KMS-11 (cell line): ENCODE measurements at regions not wholly inside any gene's neighbourhood (a gene's known extent, or its start where the extent isn't known, plus 50 kb on each side); places are given as distances from the start of the nearest gene placed in this dataset.

ENCODE experiments used
- H2AFZ ChIP-seq: fragments of 200-600 bp; sonication (generic); 2 replicates; pipeline ENCODE4 v1.6.1; 2016; ENCODE audit warnings: antibody characterized with exemption, mixed run types, low read depth
- H3K27ac ChIP-seq: fragments of 200-600 bp; sonication (generic); 2 replicates; pipeline ENCODE4 v1.6.1; 2016; ENCODE audit warnings: mild to moderate bottlenecking, mixed run types
- H3K27me3 ChIP-seq: fragments of 200-600 bp; sonication (generic); 2 replicates; pipeline ENCODE4 v1.6.1; 2017; ENCODE audit warnings: mild to moderate bottlenecking, low read depth, mixed run types, moderate library complexity; ENCODE audit not compliant: insufficient read depth
- H3K36me3 ChIP-seq: fragments of 200-600 bp; sonication (generic); 2 replicates; pipeline ENCODE4 v1.6.1; 2017; ENCODE audit warnings: mild to moderate bottlenecking, mixed run types; ENCODE audit not compliant: insufficient read depth
- H3K4me1 ChIP-seq: fragments of 200-600 bp; sonication (generic); 2 replicates; pipeline ENCODE4 v1.6.1; 2016; ENCODE audit warnings: mild to moderate bottlenecking, low read depth, mixed run types; ENCODE audit not compliant: poor library complexity, severe bottlenecking
- H3K4me2 ChIP-seq: fragments of 200-600 bp; sonication (generic); 2 replicates; pipeline ENCODE4 v1.7.0; 2016; ENCODE audit warnings: mild to moderate bottlenecking, mixed run types
- H3K4me3 ChIP-seq: fragments of 200-600 bp; sonication (generic); IDR thresholded peaks from 2 replicates; pipeline ENCODE4 v1.6.1; 2017; ENCODE audit warnings: low read depth, low read length, mixed read lengths; ENCODE audit not compliant: insufficient read depth
- H3K79me2 ChIP-seq: fragments of 200-600 bp; sonication (generic); 2 replicates; pipeline ENCODE4 v1.6.1; 2016; ENCODE audit warnings: low read depth, mixed run types; ENCODE audit not compliant: insufficient read depth
- H3K9ac ChIP-seq: fragments of 200-600 bp; sonication (generic); 2 replicates; pipeline ENCODE4 v1.6.1; 2016; ENCODE audit warnings: mild to moderate bottlenecking, mixed run types
- H4K20me1 ChIP-seq: fragments of 200-600 bp; sonication (generic); 2 replicates; pipeline ENCODE4 v1.6.1; 2016; ENCODE audit warnings: mild to moderate bottlenecking, mixed run types; ENCODE audit not compliant: insufficient read depth
- TF ChIP-seq, protein P1 (sequence below): fragments of 200-600 bp; sonication (generic); conservative IDR thresholded peaks from 2 replicates; pipeline ENCODE4 v1.6.1; 2017; ENCODE audit warnings: low read depth, mild to moderate bottlenecking, antibody characterized with exemption, low read length, moderate library complexity, mixed read lengths

DNA sequence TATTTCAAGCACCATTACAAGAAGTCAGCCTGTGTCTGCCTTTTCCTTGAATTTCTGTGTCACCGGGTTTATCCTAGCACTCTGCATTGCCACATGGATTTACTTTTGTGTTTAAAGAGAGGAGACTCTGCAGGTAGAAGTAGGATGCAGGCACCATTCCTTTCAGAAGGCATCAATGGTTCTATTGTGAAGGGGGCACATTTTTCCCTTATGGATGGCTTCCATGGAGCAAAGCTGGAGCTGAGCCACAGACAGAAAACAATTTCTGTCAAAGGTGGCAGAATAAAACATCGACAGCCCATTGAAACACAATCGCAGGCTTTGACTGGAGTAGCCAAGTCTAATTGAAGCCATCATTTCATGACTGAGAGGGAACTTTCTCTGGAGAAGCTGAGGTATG, 288.0 kb upstream of the ANKH start:
- H3K79me2 ChIP-seq = no peaks in the 10 kb centered on the region
- no peak overlapping the region for H2AFZ ChIP-seq
- H3K36me3 ChIP-seq = no peaks in the 10 kb centered on the region
- H4K20me1 ChIP-seq = no peaks in the 10 kb centered on the region
- H3K27me3 ChIP-seq = no peaks in the 10 kb centered on the region
- TF ChIP-seq, protein P1, sequence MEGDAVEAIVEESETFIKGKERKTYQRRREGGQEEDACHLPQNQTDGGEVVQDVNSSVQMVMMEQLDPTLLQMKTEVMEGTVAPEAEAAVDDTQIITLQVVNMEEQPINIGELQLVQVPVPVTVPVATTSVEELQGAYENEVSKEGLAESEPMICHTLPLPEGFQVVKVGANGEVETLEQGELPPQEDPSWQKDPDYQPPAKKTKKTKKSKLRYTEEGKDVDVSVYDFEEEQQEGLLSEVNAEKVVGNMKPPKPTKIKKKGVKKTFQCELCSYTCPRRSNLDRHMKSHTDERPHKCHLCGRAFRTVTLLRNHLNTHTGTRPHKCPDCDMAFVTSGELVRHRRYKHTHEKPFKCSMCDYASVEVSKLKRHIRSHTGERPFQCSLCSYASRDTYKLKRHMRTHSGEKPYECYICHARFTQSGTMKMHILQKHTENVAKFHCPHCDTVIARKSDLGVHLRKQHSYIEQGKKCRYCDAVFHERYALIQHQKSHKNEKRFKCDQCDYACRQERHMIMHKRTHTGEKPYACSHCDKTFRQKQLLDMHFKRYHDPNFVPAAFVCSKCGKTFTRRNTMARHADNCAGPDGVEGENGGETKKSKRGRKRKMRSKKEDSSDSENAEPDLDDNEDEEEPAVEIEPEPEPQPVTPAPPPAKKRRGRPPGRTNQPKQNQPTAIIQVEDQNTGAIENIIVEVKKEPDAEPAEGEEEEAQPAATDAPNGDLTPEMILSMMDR = no peak
- H3K9ac ChIP-seq = no peak overlapping the region
- H3K27ac ChIP-seq = no peak overlapping the region
- H3K4me1 ChIP-seq = no peaks in the 10 kb centered on the region
- H3K4me3 ChIP-seq = no peak overlapping the region
- no peak overlapping the region for H3K4me2 ChIP-seq

DNA sequence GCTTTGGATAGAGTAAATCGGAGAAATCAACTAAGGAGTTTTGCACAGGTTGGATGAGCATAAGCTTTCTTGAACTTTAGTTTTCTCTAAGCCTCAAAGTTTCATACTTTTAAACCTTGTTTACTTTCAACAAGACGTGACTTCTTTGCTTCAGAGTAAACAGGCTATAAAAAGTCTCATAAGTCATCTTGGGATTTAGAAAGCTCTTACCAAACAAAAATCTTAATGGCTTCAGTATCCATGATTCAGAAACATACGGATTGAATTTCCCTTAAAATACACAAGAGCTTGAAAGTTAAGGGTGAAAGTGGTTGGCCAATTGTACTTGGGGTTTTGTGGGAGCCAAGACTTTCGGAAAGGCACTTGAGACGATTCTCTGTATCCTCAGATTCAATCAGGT, 270.9 kb upstream of the ANKH start:
- H3K79me2 ChIP-seq = no peaks in the 10 kb centered on the region
- H3K4me1 ChIP-seq = no peaks in the 10 kb centered on the region
- H2AFZ ChIP-seq = no peak overlapping the region
- H4K20me1 ChIP-seq = no peaks in the 10 kb centered on the region
- H3K4me3 ChIP-seq = no peak overlapping the region
- no peaks in the 10 kb centered on the region for H3K27me3 ChIP-seq
- no peak overlapping the region for H3K9ac ChIP-seq
- no peak overlapping the region for H3K27ac ChIP-seq
- no peak overlapping the region for H3K4me2 ChIP-seq
- H3K36me3 ChIP-seq = no peaks in the 10 kb centered on the region
- TF ChIP-seq, protein P1 = no peak

DNA sequence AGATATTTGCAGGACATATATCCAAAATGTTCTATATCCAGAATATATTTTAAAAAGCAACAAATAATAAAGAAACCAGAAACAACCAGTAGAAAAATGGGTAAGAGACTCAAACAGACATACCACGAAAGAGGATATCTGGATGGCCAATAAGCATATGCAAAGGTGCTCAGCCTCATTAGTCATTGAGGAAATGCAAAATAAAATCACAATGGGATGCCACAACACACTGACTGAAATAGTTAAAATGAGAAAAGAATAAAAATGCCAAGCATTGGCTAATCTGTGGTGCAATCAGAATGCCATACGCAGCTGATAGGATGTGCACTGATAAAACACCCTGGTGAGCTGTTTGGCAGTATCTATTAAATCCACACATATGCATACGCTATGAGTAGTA, 265.8 kb upstream of the ANKH start:
- Histone ChIP-seq H2AFZ (no peak overlapping the region), H3K4me2 (no peak overlapping the region), H3K27ac (no peak overlapping the region), H3K4me3 (no peak overlapping the region), H3K79me2 (no peaks in the 10 kb centered on the region), H3K9ac (no peak overlapping the region), H4K20me1 (no peaks in the 10 kb centered on the region), H3K4me1 (no peaks in the 10 kb centered on the region), H3K36me3 (no peaks in the 10 kb centered on the region), H3K27me3 (no peaks in the 10 kb centered on the region)
- TF ChIP-seq, protein P1 = no peak

- no peak overlapping the region for H3K27ac ChIP-seq
- no peak overlapping the region for H2AFZ ChIP-seq
- no peaks in the 10 kb centered on the region for H4K20me1 ChIP-seq
- no peak overlapping the region for H3K9ac ChIP-seq
- no peak overlapping the region for H3K4me3 ChIP-seq
- H3K36me3 ChIP-seq = no peaks in the 10 kb centered on the region
- no peaks in the 10 kb centered on the region for H3K4me1 ChIP-seq
- H3K4me2 ChIP-seq = no peak overlapping the region
- TF ChIP-seq, protein P1 = no peak
- H3K79me2 ChIP-seq = no peaks in the 10 kb centered on the region
- H3K27me3 ChIP-seq = no peaks in the 10 kb centered on the region
Observed at GRCh38 chr5:15135661-15136060, 264.1 kb upstream of the ANKH start.
